Thyroid gland (tissue), 4 donors: ENCODE measurements at regions not wholly inside any gene's neighbourhood (a gene's known extent, or its start where the extent isn't known, plus 50 kb on each side); places are given as distances from the start of the nearest gene placed in this dataset.
"Not testable (repeated sequence)": the region's sequence is repeated elsewhere in the genome, so short reads cannot be mapped to it uniquely, and the experiment has no call there.

ENCODE experiments used
- CTCF ChIP-seq, 6 experiments: fragments of 200-600 bp in 3 of 6; fragments of 450-650 bp in 3 of 6; sonication (generic) in 3 of 6; IDR thresholded peaks; one replicate each; pipeline ENCODE4 v1.5.1; 2016 to 2019; ENCODE audit warnings: antibody characterized with exemption in 6 of 6, mild to moderate bottlenecking in 2 of 6, inconsistent platforms in 1 of 6, moderate library complexity in 1 of 6
- POLR2A ChIP-seq, 2 donors: fragments of 450-650 bp; IDR thresholded peaks; one replicate each; pipeline ENCODE4 v1.6.1; 2017; ENCODE audit warnings: antibody characterized with exemption in 2 of 2, mild to moderate bottlenecking in 2 of 2, moderate library complexity in 1 of 2

- TF ChIP-seq CTCF, POLR2A (IDR thresholded peaks at IDR 0.05): not testable (repeated sequence)
These were observed 306.7 kb downstream of the CCDC74A start for GRCh38 chr2:131834203-131835020.
